ENCODE measurements at regions not wholly inside any gene's neighbourhood (a gene's known extent, or its start where the extent isn't known, plus 50 kb on each side); places are given as distances from the start of the nearest gene placed in this dataset.

DNA sequence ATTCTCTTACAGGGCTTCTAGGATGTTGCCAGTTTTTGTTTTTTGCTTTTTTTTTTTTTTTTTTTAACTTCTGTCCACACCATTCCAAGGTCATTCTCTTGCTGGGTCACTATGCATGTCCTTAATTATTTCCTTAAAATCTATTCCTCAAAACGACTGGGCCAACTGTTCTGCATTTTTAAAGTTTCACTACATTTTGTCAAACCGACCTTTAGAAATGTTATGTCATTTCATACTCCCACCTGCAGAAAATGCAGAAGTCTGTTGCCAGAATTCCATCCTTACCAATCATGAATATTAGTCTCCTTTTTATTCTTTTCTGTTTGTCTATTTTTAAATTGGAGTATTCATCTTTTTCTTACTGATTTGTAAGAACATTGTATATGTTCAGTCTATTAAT is 295.5 kb downstream of the ZSWIM6 start:
- FAIRE-seq (no peak), DNase-seq (ENCODE audit: low read depth in 1 of 2, low spot score in 2 of 2) (no peak)
- Histone ChIP-seq H3K36me3 (ENCODE audit: control insufficient read depth in 2 of 4, insufficient read depth in 4 of 4, low read length in 3 of 4) (no peaks in the 10 kb centered on the region), H3K23me2 (ENCODE audit: low read depth, low read length) (peaks cover 7% of the 10 kb centered on the region; the same call in 1 of the 2 replicates), H2BK12ac (ENCODE audit: low read depth, low read length) (no peak overlapping the region), H3K9me3 (ENCODE audit: insufficient read depth in 2 of 2, low read depth in 1 of 2, low read length in 1 of 2) (no peaks in the 10 kb centered on the region), H4K20me1 (replicated peaks in 1 of 2; ENCODE audit: control insufficient read depth in 1 of 2, insufficient read depth in 2 of 2, low read length in 2 of 2) (no peaks in the 10 kb centered on the region), H3K79me1 (ENCODE audit: low read depth, low read length) (no peaks in the 10 kb centered on the region), H3K27ac (ENCODE audit: low read depth, low read length) (no peak overlapping the region), H4K5ac (ENCODE audit: insufficient read length, low read depth, low read length) (no peak overlapping the region), H2BK20ac (ENCODE audit: low read length) (no peak overlapping the region), H2BK120ac (replicated peaks; ENCODE audit: low read depth, low read length) (no peak overlapping the region), H3K4ac (replicated peaks; ENCODE audit: insufficient read length, low read depth, low read length) (no peak overlapping the region), H3K18ac (ENCODE audit: extremely low read depth, low read length) (no peak overlapping the region), H3K14ac (ENCODE audit: insufficient read length) (no peak overlapping the region), H3K4me2 (ENCODE audit: insufficient read depth in 1 of 2, low read depth in 2 of 2, low read length in 2 of 2) (no peak overlapping the region), H4K91ac (replicated peaks; ENCODE audit: insufficient read length, low read length) (no peak overlapping the region), H3K4me3 (ENCODE audit: extremely low read depth in 1 of 4, insufficient read depth in 2 of 4, low read depth in 3 of 4, low read length in 4 of 4) (no peak overlapping the region), H2BK15ac (ENCODE audit: low read length) (no peak overlapping the region), H3K79me2 (ENCODE audit: control insufficient read depth in 1 of 2, insufficient read depth in 2 of 2, low read length in 2 of 2) (no peaks in the 10 kb centered on the region), H4K8ac (ENCODE audit: extremely low read depth, insufficient read depth, low read length) (no peak overlapping the region), H3K56ac (replicated peaks; ENCODE audit: insufficient read length, low read depth, low read length) (no peak overlapping the region), H2AFZ (ENCODE audit: low read length) (no peak overlapping the region), H2AK5ac (ENCODE audit: low read depth, low read length) (no peak overlapping the region), H3K4me1 (replicated peaks in 1 of 4; ENCODE audit: control insufficient read depth in 3 of 4, insufficient read depth in 4 of 4, low read length in 3 of 4) (peaks cover 7 to 9% (median 8%) of the 10 kb centered on the region in 4 experiments; a peak in 6 of 7 replicates), H3K23ac (ENCODE audit: insufficient read length) (no peak overlapping the region), H3K27me3 (replicated peaks in 1 of 4; ENCODE audit: control insufficient read depth in 3 of 4, extremely low read depth in 1 of 4, insufficient read depth in 3 of 4, low read length in 3 of 4) (no peaks in the 10 kb centered on the region; a peak in 1 of 7 replicates), H2BK5ac (ENCODE audit: low read depth, low read length) (no peak overlapping the region), H3K9ac (replicated peaks in 1 of 4; ENCODE audit: extremely low read depth in 1 of 4, low read depth in 3 of 4, low read length in 3 of 4) (no peak overlapping the region)
- 73% methylated on average over 2 of the region's 2 CpGs; no CpG with 5 or more reads in 1 of the 2 experiments for WGBS, 2 experiments (ENCODE audit: extremely low coverage in 1 of 2, insufficient coverage in 1 of 2, insufficient read length in 1 of 2, insufficient replicate concordance in 2 of 2, low coverage in 1 of 2, low lambda C conversion rate in 2 of 2, missing lambda C conversion rate in 1 of 2)
- TF ChIP-seq RFX5 (IDR thresholded peaks at IDR 0.05; ENCODE audit: borderline replicate concordance, low read depth, low read length) (no peak), RXRA (IDR thresholded peaks at IDR 0.05; ENCODE audit: insufficient read depth, low read depth, low read length) (no peak), YY1 (IDR thresholded peaks at IDR 0.05; ENCODE audit: low read depth, low read length) (no peak), JUN (IDR thresholded peaks at IDR 0.05; ENCODE audit: low read depth, low read length) (no peak), CBX5 (IDR thresholded peaks at IDR 0.05; ENCODE audit: low read depth, low read length) (no peak)
- TF ChIP-seq, protein P1, sequence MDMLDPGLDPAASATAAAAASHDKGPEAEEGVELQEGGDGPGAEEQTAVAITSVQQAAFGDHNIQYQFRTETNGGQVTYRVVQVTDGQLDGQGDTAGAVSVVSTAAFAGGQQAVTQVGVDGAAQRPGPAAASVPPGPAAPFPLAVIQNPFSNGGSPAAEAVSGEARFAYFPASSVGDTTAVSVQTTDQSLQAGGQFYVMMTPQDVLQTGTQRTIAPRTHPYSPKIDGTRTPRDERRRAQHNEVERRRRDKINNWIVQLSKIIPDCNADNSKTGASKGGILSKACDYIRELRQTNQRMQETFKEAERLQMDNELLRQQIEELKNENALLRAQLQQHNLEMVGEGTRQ (IDR thresholded peaks at IDR 0.05; ENCODE audit: low read length): no peak
- TF ChIP-seq, protein P2, sequence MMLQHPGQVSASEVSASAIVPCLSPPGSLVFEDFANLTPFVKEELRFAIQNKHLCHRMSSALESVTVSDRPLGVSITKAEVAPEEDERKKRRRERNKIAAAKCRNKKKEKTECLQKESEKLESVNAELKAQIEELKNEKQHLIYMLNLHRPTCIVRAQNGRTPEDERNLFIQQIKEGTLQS (IDR thresholded peaks at IDR 0.05; ENCODE audit: insufficient read depth, low read depth, low read length): no peak
- ChIA-PET CTCF (ENCODE audit: partially characterized antibody) (no interaction called here), POLR2A (ENCODE audit: partially characterized antibody) (no interaction called here)
